HL-60 (cell line): ENCODE measurements at regions not wholly inside any gene's neighbourhood (a gene's known extent, or its start where the extent isn't known, plus 50 kb on each side); places are given as distances from the start of the nearest gene placed in this dataset.

Source experiments
- DNase-seq, 2 experiments: peaks; one replicate each; pipeline ENCODE4 v3.0.0-alpha.2; 2010 to 2020; ENCODE audit warnings: low read depth in 1 of 2, low spot score in 1 of 2
- H3K27ac ChIP-seq: fragments of 250-450 bp; sonication (Bioruptor Pico); replicated peaks from 2 replicates; pipeline ENCODE4 v1.5.1; 2020; ENCODE audit warnings: mild to moderate bottlenecking, moderate library complexity
- H3K27me3 ChIP-seq: fragments of 250-450 bp; sonication (Bioruptor Pico); 2 replicates; pipeline ENCODE4 v1.5.1; 2021; ENCODE audit warnings: mild to moderate bottlenecking, moderate library complexity; ENCODE audit not compliant: insufficient read depth, poor library complexity, severe bottlenecking
- H3K4me3 ChIP-seq: replicated peaks from 2 replicates; pipeline ENCODE4 v1.5.1; 2011; ENCODE audit warnings: mild to moderate bottlenecking, control low read depth, low read length; ENCODE audit not compliant: insufficient read depth
- CTCF ChIP-seq: IDR thresholded peaks from one replicate; pipeline ENCODE4 v1.5.1; 2011; ENCODE audit warnings: low read length, control low read depth, inconsistent platforms; ENCODE audit not compliant: insufficient read depth
- GABPA ChIP-seq: IDR thresholded peaks from 2 replicates; pipeline ENCODE4 v1.6.1; 2012; ENCODE audit warnings: low read depth
- POLR2AphosphoS5 ChIP-seq: IDR thresholded peaks from 2 replicates; pipeline ENCODE4 v1.6.1; 2012; ENCODE audit warnings: low read depth
- SPI1 ChIP-seq: IDR thresholded peaks from 2 replicates; pipeline ENCODE4 v1.6.1; 2012; ENCODE audit warnings: low read depth, mild to moderate bottlenecking, borderline replicate concordance
- TF ChIP-seq, protein P1 (sequence below): IDR thresholded peaks from 2 replicates; pipeline ENCODE4 v1.6.1; 2012; ENCODE audit warnings: low read depth; ENCODE audit not compliant: insufficient replicate concordance

GRCh38 chrX:36577006-36577405 is 431.2 kb upstream of the FAM47C start:
- TF ChIP-seq SPI1 (no peak), POLR2AphosphoS5 (no peak), GABPA (no peak), CTCF (no peak)
- TF ChIP-seq, protein P1, sequence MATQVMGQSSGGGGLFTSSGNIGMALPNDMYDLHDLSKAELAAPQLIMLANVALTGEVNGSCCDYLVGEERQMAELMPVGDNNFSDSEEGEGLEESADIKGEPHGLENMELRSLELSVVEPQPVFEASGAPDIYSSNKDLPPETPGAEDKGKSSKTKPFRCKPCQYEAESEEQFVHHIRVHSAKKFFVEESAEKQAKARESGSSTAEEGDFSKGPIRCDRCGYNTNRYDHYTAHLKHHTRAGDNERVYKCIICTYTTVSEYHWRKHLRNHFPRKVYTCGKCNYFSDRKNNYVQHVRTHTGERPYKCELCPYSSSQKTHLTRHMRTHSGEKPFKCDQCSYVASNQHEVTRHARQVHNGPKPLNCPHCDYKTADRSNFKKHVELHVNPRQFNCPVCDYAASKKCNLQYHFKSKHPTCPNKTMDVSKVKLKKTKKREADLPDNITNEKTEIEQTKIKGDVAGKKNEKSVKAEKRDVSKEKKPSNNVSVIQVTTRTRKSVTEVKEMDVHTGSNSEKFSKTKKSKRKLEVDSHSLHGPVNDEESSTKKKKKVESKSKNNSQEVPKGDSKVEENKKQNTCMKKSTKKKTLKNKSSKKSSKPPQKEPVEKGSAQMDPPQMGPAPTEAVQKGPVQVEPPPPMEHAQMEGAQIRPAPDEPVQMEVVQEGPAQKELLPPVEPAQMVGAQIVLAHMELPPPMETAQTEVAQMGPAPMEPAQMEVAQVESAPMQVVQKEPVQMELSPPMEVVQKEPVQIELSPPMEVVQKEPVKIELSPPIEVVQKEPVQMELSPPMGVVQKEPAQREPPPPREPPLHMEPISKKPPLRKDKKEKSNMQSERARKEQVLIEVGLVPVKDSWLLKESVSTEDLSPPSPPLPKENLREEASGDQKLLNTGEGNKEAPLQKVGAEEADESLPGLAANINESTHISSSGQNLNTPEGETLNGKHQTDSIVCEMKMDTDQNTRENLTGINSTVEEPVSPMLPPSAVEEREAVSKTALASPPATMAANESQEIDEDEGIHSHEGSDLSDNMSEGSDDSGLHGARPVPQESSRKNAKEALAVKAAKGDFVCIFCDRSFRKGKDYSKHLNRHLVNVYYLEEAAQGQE: no peak
- no peak for DNase-seq
- no peak overlapping the region for H3K27ac ChIP-seq
- H3K27me3 ChIP-seq: no peaks in the 10 kb centered on the region
- H3K4me3 ChIP-seq: no peak overlapping the region

DNA sequence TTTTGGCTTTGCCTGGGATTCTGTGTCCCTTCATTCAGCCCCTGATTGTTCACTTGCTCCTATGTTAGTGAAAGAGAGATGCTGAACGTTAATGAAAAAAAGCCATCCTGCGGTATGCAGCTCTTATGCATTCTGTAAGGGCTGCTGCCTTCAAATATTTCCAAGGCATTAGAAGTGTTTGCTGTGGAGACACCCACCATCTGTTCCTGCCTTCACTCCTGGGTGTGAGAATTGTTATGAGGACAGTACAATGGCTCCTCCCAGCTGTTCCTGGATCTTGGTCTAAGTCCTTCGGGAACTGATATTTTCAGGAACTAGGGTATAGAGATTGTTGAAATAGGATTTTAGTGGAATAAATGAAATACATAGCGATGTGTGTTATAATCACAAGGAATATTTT is 427.1 kb upstream of the FAM47C start:
- Histone ChIP-seq H3K4me3 (no peak overlapping the region), H3K27me3 (no peaks in the 10 kb centered on the region), H3K27ac (no peak overlapping the region)
- no peak for DNase-seq
- TF ChIP-seq GABPA: no peak
- TF ChIP-seq, protein P1: no peak
- TF ChIP-seq POLR2AphosphoS5: no peak
- no peak for TF ChIP-seq SPI1
- no peak for TF ChIP-seq CTCF

- TF ChIP-seq POLR2AphosphoS5: no peak
- Histone ChIP-seq H3K27ac (no peak overlapping the region), H3K27me3 (no peaks in the 10 kb centered on the region), H3K4me3 (no peak overlapping the region)
- no peak for DNase-seq
Observed at GRCh38 chrX:36583674-36584073, 424.5 kb upstream of the FAM47C start.

DNA sequence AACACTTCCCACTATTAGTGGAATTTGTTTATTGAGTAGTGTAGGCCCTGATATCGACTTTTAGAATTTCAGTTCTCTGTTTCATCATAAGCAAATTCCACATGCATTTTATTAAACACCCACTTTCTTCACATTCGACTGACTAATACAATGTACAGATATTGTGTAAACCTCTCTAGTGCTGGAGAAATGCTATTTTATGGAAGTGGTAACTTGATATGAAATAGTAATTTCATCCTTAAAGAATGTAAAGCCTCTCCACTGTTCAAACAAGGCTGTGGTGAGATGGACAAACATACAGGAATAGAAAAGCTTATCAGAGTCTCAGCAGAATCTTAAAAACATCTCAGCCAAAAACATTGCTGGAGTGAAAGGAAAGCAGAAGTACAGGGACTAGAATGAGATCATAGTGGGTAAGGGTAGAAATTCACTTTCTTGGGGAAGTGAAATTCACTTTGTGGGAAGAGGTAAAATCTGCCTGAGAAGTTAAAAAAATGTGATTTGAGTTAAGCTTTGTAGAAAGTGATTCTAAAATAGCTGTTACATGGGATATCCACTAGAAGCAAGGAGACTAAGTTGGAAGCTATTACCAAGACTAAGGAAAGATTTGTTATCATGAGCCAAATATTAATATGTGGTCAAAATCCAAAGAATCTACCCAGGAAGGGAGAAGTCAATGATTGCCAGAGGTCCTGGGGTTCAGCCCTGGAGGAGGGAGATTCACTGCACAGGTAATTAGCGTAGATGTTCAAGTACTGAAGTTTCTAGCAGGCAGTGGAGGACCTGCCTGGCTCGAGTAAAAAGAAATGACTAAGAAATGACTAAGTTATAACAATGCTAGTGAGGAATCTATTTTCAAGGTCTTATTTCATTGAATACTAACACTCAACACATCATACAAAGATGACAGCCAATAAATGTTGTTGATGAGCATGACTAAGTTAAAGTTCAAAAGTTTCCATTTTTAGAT is 398.3 kb upstream of the FAM47C start:
- Histone ChIP-seq H3K27ac (no peak overlapping the region), H3K27me3 (no peaks in the 10 kb centered on the region), H3K4me3 (no peak overlapping the region)
- no peak for TF ChIP-seq CTCF
- TF ChIP-seq, protein P1: no peak
- no peak for DNase-seq
